HL-60 (cell line): ENCODE measurements at regions not wholly inside any gene's neighbourhood (a gene's known extent, or its start where the extent isn't known, plus 50 kb on each side); places are given as distances from the start of the nearest gene placed in this dataset.

ENCODE experiments used
- DNase-seq, 2 experiments: peaks; one replicate each; pipeline ENCODE4 v3.0.0-alpha.2; 2010 to 2020; ENCODE audit warnings: low read depth in 1 of 2, low spot score in 1 of 2
- H3K27ac ChIP-seq: fragments of 250-450 bp; sonication (Bioruptor Pico); replicated peaks from 2 replicates; pipeline ENCODE4 v1.5.1; 2020; ENCODE audit warnings: mild to moderate bottlenecking, moderate library complexity
- H3K27me3 ChIP-seq: fragments of 250-450 bp; sonication (Bioruptor Pico); 2 replicates; pipeline ENCODE4 v1.5.1; 2021; ENCODE audit warnings: mild to moderate bottlenecking, moderate library complexity; ENCODE audit not compliant: insufficient read depth, poor library complexity, severe bottlenecking
- H3K4me3 ChIP-seq: replicated peaks from 2 replicates; pipeline ENCODE4 v1.5.1; 2011; ENCODE audit warnings: mild to moderate bottlenecking, control low read depth, low read length; ENCODE audit not compliant: insufficient read depth
- GABPA ChIP-seq: IDR thresholded peaks from 2 replicates; pipeline ENCODE4 v1.6.1; 2012; ENCODE audit warnings: low read depth
- POLR2AphosphoS5 ChIP-seq: IDR thresholded peaks from 2 replicates; pipeline ENCODE4 v1.6.1; 2012; ENCODE audit warnings: low read depth
- SPI1 ChIP-seq: IDR thresholded peaks from 2 replicates; pipeline ENCODE4 v1.6.1; 2012; ENCODE audit warnings: low read depth, mild to moderate bottlenecking, borderline replicate concordance
- TF ChIP-seq, protein P1 (sequence below): IDR thresholded peaks from 2 replicates; pipeline ENCODE4 v1.6.1; 2012; ENCODE audit warnings: low read depth; ENCODE audit not compliant: insufficient replicate concordance
- TF ChIP-seq, protein P2 (sequence below): IDR thresholded peaks from one replicate; pipeline ENCODE4 v1.5.1; 2011; ENCODE audit warnings: low read length, control low read depth, inconsistent platforms; ENCODE audit not compliant: insufficient read depth

DNA sequence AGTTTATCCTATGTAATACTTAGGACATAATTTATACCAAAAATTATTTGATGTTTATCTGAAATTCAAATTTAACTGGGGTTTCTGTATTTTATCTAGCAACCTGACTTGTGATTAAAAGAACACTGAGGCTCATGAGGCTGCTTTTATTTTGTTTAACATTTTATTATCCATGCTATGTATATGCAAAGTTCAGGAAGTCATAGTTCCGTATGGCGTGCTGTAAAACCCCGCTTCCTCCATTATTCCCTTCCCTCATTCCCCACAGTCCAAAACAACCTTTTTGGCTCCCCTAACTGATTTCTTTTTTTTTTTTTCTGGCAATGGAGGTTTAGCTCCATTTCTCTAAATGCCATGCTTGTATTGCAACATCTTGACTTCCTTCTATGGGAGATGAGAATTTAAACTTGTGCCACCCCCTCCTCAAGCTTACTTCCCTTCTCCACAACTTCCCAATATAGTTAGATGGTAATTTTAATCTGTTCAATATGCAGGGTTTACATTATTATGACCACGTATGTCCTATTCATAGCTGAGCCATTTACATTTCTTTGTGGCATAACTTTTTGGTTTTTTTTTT lies 138.0 kb upstream of the DNAH14 start:
- H3K27me3 ChIP-seq, result no peaks in the 10 kb centered on the region
- H3K27ac ChIP-seq, result peak overlapping the region; percentile 56
- DNase-seq, result peak; percentile 36 to 57
- peak; percentile 79; the same call in 1 of the 2 replicates for TF ChIP-seq SPI1
- no peak for TF ChIP-seq POLR2AphosphoS5
- H3K4me3 ChIP-seq, result no peak overlapping the region

DNA sequence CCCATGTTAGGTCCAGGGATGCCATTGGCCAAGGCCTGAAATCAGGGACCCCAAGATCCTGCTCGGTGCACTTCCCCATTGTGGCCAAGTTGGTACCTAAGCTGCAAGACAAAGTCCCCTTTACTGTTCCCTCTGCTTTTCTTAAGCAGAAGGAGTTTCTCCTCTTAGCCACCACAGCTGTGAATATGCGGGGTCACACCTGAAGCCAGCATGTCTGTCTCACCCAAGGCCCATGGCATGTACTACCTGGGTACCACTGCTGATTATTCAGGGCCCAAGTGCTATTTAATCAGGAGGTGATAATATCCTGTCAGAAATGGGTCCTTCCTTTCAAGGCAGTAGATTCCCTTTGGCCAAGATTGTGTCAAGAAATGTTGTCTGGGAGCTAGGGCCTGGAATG lies 133.9 kb upstream of the DNAH14 start:
- Histone ChIP-seq H3K27ac (no peak overlapping the region), H3K4me3 (no peak overlapping the region), H3K27me3 (no peaks in the 10 kb centered on the region)
- DNase-seq, result no peak
- TF ChIP-seq GABPA (no peak), SPI1 (peak; percentile 15; the same call in 1 of the 2 replicates)

DNA sequence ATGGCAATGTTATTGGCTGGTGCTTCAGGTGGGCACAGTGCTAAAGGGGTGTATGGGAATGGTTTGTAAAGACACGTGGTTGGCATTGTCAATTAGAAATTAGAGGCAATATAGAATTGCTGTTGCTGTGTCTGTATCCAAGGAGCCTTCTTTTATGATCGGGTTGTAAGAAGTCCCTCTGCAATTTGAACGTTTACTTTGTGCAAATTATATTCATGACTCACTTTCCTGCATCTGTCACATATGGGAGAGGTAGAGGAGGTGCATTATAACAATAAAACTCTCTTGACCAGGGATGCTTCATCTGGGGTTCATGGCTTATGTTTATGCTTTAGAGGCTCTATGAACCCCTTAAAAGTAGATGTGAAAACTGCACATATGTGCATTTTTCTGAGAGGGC lies 130.4 kb upstream of the DNAH14 start:
- no peak overlapping the region for H3K4me3 ChIP-seq
- no peaks in the 10 kb centered on the region for H3K27me3 ChIP-seq
- no peak for DNase-seq
- no peak for TF ChIP-seq POLR2AphosphoS5
- TF ChIP-seq, protein P1, sequence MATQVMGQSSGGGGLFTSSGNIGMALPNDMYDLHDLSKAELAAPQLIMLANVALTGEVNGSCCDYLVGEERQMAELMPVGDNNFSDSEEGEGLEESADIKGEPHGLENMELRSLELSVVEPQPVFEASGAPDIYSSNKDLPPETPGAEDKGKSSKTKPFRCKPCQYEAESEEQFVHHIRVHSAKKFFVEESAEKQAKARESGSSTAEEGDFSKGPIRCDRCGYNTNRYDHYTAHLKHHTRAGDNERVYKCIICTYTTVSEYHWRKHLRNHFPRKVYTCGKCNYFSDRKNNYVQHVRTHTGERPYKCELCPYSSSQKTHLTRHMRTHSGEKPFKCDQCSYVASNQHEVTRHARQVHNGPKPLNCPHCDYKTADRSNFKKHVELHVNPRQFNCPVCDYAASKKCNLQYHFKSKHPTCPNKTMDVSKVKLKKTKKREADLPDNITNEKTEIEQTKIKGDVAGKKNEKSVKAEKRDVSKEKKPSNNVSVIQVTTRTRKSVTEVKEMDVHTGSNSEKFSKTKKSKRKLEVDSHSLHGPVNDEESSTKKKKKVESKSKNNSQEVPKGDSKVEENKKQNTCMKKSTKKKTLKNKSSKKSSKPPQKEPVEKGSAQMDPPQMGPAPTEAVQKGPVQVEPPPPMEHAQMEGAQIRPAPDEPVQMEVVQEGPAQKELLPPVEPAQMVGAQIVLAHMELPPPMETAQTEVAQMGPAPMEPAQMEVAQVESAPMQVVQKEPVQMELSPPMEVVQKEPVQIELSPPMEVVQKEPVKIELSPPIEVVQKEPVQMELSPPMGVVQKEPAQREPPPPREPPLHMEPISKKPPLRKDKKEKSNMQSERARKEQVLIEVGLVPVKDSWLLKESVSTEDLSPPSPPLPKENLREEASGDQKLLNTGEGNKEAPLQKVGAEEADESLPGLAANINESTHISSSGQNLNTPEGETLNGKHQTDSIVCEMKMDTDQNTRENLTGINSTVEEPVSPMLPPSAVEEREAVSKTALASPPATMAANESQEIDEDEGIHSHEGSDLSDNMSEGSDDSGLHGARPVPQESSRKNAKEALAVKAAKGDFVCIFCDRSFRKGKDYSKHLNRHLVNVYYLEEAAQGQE, result no peak
- TF ChIP-seq GABPA, result no peak
- TF ChIP-seq SPI1, result no peak
- TF ChIP-seq, protein P2, sequence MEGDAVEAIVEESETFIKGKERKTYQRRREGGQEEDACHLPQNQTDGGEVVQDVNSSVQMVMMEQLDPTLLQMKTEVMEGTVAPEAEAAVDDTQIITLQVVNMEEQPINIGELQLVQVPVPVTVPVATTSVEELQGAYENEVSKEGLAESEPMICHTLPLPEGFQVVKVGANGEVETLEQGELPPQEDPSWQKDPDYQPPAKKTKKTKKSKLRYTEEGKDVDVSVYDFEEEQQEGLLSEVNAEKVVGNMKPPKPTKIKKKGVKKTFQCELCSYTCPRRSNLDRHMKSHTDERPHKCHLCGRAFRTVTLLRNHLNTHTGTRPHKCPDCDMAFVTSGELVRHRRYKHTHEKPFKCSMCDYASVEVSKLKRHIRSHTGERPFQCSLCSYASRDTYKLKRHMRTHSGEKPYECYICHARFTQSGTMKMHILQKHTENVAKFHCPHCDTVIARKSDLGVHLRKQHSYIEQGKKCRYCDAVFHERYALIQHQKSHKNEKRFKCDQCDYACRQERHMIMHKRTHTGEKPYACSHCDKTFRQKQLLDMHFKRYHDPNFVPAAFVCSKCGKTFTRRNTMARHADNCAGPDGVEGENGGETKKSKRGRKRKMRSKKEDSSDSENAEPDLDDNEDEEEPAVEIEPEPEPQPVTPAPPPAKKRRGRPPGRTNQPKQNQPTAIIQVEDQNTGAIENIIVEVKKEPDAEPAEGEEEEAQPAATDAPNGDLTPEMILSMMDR, result no peak
- H3K27ac ChIP-seq, result no peak overlapping the region

DNA sequence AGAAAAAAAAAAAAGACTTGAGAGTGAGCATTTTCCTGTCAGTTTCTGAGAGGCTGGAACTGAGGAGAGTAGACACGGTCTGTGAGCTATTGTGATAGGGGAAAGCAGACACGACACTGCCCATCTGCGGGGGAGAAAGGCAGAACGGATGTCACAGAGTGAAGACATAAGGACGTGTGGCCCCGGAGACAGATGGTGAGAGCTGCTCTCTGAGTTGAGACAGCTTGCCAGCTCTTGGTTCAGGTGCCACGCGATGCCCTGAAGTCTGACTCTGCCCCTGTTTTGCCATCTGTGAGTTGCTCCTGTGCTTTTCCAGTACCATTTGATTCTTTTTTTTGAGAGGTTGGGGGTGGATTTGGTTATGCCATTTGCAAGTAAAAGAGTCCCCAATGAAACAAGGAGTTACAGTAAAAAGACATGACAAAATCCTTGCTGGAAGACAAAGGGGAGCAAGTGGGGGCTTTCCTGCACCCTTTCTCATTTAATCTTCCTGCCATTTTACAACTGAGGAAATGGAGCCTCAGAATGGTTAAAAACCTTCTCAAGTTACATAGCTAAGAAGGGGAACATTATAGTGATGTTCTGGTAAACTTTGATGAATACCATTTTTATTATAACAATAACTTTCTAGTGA lies 128.9 kb upstream of the DNAH14 start:
- H3K4me3 ChIP-seq, result no peak overlapping the region
- no peak for DNase-seq

More for the DNA sequence above, 128.9 kb upstream of the DNAH14 start:
- no peaks in the 10 kb centered on the region for H3K27me3 ChIP-seq
- TF ChIP-seq, protein P1, result no peak
- TF ChIP-seq GABPA (no peak), POLR2AphosphoS5 (no peak), SPI1 (no peak)
- TF ChIP-seq, protein P2, result no peak
- no peak overlapping the region for H3K27ac ChIP-seq
